Stimulated activated naive CD4-positive, alpha-beta T cell (primary cell): ENCODE measurements at regions not wholly inside any gene's neighbourhood (a gene's known extent, or its start where the extent isn't known, plus 50 kb on each side); places are given as distances from the start of the nearest gene placed in this dataset.
"Not testable (repeated sequence)": the region's sequence is repeated elsewhere in the genome, so short reads cannot be mapped to it uniquely, and the experiment has no call there.

ENCODE experiments used
- DNase-seq, 6 experiments: peaks; one replicate each; lab custom pipeline; 2025; lab: John Stamatoyannopoulos, UW

DNA sequence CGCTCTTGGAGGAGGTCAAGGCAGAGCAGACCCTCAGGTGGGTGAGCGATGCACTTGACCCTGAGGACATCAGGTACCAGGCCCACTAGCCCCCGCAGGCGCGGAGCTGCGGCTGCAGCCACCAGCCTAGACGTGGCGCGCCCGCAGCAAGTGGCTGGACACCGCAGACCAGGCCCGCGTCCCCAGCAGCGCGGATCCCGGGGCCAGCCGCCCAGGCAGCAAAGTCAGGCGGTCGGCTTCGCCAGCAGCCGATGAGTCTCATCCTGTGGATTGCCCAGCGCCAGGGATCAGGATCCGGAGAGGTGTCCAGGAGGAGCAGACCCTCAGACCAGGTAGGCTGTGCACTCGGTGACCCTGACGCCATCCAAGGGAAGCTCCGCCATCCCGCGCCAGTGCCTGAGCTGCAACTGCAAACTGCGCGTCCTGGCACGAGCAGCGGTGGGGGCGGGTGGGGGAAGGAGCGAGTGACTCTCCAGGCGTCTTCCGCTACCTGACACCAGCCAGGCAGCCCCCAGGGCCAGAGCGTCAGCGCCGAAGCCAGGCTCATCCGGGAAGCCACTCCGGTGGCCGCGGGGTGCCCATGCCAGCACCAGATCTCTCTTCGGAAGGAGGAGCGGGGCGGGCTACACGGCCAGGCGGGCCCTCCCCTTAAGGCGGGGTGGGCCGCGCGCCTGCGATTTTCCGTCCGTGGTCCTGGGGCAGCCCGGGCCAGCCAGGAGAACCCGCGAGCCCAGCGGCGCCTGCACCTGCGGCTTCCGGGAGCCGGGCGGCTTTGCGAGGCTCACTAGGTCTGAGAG is 92.6 kb upstream of the THOC3 start:
- DNase-seq, result not testable (repeated sequence)

DNA sequence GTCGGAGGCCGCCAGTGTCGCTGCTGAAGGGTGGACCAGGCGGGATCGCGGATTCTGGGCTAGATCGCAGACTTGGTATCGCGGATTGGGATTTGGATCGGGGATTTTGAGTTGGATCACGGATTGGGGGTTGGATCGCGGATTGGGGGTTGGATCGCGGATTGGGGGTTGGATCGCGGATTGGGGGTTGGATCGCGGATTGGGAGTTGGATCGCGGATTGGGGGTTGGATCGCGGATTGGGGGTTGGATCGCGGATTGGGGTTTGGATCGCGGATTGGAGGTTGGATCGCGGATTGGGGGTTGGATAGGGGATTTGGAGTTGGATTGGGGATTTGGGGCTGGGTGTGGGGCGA is 93.1 kb upstream of the THOC3 start:
- DNase-seq, result not testable (repeated sequence)

DNA sequence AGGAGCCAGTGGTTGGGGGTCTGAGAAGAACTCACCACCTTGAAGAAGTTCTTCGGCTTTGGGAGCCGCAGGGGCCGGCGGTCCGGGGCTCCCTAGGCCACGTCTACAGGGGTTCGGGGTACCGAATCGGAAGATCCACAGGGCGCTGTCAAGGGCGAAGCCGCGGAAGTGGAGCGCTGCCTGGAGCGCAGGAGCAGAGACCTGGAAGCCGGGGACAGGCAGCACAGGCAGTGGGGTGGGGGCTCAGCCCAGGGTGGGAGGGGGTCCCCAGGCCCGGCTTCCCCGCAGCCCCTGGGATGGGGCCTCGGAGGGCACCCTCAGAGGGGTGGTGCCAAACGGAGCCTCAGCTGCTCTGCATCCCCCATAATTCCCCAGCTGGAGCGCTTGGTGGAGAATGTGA is 93.5 kb upstream of the THOC3 start:
- DNase-seq, result not testable (repeated sequence)

GRCh38 chr5:176066262-176066945 is 98.3 kb upstream of the THOC3 start:
- DNase-seq, result not testable (repeated sequence)

DNA sequence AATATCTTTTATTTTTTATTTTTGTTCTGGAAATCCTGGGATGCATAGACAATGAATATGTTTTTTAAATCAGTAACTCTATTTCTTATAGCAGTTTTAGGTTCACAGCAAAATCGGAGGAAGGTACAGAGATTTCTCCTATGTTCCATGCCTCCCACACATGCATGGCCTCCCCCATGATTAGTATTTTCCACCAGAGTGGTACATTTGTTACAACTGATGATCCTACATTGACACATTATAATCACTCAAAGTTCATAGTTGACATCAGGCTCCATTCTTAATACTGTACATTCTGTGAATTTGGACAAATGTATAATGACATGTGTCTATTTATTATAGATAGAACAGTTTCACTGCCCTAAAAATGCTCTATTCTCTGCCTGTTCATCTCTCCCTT is 99.0 kb upstream of the THOC3 start:
- not testable (repeated sequence) for DNase-seq

- DNase-seq, result not testable (repeated sequence)
These were observed 99.8 kb upstream of the THOC3 start for GRCh38 chr5:176067948-176068347.

GRCh38 chr5:176073996-176074571 is 106.0 kb upstream of the THOC3 start:
- not testable (repeated sequence) for DNase-seq

DNA sequence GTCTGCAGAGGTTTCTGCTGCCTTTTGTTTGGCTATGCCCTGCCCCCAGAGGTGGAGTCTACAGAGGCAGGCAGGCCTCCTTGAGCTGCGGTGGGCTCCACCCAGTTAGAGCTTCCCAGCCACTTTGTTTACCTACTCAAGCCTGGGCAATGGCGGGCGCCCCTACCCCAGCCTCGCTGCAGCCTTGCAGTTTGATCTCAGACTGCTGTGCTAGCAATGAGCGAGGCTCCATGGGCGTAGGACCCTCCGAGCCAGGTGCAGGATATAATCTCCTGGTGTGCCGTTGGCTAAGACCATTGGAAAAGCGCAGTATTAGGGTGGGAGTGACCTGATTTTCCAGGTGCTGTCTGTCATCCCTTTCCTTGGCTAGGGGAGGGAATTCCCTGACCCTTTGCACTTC is 115.6 kb upstream of the THOC3 start:
- not testable (repeated sequence) for DNase-seq

DNA sequence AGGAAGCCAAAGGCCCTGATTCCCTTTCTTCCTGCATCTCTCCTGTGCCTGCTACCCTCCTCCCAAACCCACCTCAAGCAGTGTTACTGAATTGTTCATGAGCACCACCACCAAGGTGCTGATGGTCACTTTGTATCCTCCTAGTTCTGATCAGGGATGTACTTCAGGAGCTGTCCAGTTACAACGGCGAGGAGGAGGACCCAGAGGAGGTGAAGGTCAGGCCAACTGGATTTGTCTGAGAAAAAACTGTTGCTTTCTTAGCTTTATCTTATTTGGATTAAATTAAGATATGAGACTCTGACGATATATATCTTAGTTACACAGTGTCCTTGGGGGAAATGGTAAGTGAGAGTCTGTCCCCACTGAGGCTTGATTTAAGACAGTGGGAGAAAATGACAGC is 135.0 kb upstream of the THOC3 start:
- DNase-seq, result not testable (repeated sequence)

- not testable (repeated sequence) for DNase-seq
These were observed 125.3 kb upstream of the SIMC1 start for GRCh38 chr5:176112888-176113287.

DNA sequence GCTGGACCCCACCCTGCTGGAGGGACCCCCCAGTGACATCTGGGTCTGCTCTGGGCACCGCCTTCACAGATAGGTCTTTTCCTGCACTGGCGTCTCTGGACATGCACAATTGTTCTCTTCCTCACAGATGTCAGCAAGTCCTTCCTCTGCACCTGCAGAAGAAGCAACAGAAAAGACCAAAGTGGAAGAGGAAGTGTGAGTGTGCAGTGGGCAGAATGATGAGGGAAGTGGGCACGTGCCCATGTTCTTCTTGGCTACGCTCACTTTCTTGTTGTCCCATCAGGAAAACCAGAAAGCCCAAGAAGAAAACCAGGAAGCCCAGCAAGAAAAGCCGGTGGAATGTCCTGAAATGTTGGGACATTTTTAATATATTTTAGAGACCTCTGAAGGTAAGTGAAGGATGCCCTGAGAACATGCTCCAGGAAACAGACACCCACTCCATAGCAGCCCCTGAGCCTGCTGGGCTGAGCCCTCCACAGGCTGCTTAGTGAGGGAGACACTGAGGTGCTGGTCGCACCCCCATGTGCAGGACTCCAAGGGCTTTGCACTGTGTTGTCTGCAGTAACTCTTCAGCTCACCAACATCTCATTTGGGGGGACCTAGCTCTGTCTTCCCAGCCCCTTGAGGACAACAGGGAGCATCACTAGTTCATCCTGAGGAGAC is 124.4 kb upstream of the SIMC1 start:
- not testable (repeated sequence) for DNase-seq

DNA sequence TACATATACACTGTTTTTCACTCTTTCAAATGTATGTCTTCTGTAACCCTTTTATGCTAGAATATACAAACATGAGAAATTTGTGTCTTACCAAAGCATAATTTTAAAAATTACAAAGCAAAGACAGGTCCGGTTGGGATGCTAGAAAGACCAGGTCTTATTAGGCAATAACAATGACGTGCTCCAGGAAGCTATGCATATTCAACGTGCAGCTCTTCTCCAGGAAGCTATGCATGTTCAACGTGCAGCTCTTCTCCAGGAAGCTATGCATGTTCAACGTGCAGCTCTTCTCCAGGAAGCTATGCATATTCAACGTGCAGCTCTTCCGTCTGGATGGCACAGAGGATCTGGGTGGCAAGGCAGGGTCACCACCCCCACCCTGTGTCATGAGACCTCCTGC is 123.4 kb upstream of the SIMC1 start:
- DNase-seq, result not testable (repeated sequence)

DNA sequence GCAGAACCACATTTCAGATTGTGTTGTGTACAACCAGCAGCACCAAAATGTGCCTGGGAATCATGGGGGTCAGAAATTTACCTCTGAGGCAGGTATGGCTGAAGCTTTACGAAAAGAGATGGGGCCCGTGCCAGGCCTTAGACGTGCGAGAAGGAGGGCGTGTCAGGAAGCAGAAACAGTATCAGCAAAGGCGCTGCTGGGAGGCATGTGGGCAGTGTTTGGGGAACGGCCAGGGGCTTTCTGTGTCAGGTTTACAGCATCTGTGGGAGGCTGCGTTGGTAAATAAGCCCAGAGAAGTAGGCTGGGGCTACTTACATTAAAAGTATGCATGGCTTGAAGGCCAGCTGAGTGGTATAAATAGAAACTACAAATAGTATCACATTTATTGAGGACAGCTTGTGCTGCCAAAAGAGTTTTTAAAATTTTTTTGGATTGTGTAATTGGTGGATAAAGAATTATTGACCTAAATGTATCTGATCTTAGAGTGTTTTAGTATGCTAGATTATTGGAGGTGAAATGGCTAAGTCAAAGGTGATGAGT is 120.5 kb upstream of the SIMC1 start:
- DNase-seq, result not testable (repeated sequence)

GRCh38 chr5:176122361-176122760 is 115.9 kb upstream of the SIMC1 start:
- not testable (repeated sequence) for DNase-seq

GRCh38 chr5:176124120-176124519 is 114.1 kb upstream of the SIMC1 start:
- not testable (repeated sequence) for DNase-seq

DNA sequence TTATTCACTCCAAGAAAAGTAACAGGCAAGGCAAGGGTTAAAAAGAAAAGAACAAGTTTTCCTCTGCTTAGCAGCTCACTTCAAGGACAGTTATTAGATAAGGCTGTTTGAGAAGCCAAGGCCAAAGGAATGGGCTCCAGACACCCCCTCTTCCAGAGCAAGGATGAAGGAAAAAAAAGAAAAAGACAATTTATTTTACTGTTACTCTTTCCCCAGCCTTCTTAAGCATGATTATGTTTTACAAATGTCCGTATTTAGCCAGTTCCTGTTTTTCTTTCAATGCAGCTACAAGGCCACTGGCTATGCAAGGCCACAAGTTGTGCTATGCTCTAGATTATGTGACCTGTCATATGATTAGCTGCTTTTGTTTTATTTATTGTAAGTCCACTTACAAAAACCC is 106.5 kb upstream of the SIMC1 start:
- DNase-seq, result no peak

- peak in 2 of 6 experiments; percentile 13 to 22 for DNase-seq
These were observed 105.5 kb upstream of the SIMC1 start for GRCh38 chr5:176132471-176133288.

DNA sequence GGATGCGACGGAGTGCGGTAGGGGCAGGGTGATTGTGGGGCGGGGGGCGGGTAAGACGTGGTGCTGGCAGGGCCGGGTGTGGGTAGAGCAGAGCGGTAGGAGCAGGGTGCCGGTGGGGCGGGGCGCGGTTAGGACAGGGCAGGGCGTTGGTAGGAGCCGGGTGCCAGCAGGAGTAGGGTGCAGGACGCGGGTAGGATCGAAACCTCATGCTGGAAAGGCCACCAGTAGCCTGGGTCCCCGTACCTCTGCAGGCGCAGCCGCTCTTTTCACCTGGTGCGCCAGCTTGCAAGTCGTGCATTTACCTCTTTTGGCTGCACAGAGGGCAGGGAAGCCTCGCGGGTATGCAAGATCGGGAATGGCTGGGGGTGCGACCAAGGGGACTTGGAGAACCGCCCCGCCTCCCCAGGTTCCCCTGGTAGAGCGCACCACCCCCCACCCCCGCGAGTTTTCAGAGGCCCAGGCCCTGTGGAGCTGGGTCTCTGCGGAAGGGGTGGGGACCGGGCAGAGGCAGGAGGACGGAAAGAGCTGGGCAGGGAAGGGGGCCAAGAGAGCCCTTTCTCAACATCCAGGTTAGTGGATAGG is 104.8 kb upstream of the SIMC1 start:
- peak in 1 of 6 experiments; percentile 31 for DNase-seq

DNA sequence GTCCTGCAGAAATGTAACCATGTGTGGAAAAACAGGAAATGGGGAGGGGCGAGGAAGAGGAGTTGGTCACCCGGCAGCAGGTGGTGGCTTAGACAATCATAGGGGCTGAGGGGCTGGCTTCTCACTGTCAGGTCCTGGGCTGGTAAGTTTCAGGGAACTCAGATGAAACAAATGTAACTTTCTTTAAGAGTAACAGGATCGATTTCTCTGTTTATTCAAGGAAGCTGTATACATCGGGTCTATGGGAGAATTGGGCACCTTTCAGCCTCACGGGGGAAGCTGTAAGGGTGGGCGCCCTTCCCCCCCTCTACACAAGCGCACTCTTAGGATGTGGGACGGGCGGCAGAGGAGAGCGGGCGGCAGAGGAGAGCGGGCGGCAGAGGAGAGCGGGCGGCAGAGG is 104.3 kb upstream of the SIMC1 start:
- DNase-seq, result no peak

DNA sequence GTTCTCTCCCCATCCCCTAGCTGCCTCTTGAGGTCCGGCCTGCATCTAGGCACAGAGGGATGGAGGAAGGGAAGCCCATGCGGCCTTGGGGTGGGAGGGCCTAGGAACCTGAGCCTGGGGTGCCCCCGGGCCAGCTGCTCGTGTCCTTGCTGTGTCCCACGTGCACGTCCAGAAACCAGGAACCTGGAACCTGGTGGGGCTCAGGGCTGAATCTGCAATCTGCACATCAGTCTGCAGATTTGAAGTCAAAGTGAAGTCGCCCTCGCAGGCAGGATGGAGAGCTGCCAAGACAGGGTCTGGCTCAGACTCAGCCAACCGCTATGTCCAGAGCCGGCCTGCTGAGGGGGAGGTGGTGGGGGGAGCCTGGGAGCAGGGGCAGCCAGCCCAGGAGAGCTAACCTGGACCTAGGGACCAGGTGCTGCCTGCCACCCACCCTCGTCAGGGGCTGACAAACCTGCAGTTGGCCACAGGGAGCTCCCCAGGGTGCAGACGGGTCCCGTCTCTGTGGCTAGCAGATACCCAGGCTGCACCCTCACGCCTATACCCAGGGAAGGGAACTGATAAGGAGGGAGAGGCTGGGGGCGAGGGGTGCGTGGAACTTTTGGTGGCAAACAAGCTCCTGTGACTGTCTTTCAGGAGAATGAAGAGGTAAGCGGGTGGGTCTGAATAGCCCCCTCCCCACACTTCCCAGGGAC is 103.5 kb upstream of the SIMC1 start:
- DNase-seq, result no peak
